ENCODE measurements at regions not wholly inside any gene's neighbourhood (a gene's known extent, or its start where the extent isn't known, plus 50 kb on each side); places are given as distances from the start of the nearest gene placed in this dataset.

DNA sequence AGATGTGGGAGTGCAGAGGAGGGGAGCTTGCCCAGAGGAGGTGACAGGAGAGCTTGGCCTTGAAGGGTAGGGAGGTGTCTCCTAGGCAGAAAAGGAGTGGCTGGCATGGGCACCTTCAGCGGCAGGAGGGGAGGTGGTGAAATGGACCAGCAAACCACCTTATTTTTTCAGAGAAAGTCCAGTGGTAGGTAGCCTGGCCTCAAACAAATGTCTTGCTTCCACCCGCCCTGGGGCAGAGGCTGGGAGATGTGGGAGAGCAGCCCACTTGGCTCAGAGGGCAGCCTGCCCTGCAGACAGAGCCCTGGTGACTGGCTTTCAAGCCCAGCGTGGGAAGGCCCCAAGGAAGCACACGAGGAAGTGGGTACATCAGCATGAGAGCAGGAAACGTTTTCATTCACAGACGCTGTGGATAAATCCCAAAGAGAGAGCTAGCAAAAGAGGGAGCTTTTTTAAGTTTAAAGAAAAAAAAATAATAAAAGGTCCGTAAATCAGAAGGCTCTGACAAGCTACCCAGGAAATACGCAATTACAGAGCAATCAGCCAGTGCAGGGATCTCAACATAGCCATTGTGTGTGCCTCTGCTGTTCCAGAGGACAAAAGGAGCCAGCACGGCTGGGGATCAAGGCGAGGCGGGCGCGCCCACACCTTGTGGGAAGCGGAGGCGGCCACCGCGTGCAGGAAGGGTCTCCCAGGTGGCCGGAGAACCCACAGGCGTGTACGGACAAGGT lies 238.7 kb upstream of the PLET1 start:
- Histone ChIP-seq H3K9me3 (no peaks in the 10 kb centered on the region), H3K4me3 (no peak overlapping the region), H3K27ac (no peak overlapping the region), H3K36me3 (no peaks in the 10 kb centered on the region), H3K27me3 (no peaks in the 10 kb centered on the region), H3K9ac (ENCODE audit: low read depth in 2 of 2, low read length in 2 of 2) (no peak overlapping the region), H3K4me1 (no peaks in the 10 kb centered on the region)
- no peak for DNase-seq
- intact Hi-C loops (cut with DNase I): no loop called here
- TF ChIP-seq, protein P1, sequence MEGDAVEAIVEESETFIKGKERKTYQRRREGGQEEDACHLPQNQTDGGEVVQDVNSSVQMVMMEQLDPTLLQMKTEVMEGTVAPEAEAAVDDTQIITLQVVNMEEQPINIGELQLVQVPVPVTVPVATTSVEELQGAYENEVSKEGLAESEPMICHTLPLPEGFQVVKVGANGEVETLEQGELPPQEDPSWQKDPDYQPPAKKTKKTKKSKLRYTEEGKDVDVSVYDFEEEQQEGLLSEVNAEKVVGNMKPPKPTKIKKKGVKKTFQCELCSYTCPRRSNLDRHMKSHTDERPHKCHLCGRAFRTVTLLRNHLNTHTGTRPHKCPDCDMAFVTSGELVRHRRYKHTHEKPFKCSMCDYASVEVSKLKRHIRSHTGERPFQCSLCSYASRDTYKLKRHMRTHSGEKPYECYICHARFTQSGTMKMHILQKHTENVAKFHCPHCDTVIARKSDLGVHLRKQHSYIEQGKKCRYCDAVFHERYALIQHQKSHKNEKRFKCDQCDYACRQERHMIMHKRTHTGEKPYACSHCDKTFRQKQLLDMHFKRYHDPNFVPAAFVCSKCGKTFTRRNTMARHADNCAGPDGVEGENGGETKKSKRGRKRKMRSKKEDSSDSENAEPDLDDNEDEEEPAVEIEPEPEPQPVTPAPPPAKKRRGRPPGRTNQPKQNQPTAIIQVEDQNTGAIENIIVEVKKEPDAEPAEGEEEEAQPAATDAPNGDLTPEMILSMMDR (IDR thresholded peaks at IDR 0.05): no peak

DNA sequence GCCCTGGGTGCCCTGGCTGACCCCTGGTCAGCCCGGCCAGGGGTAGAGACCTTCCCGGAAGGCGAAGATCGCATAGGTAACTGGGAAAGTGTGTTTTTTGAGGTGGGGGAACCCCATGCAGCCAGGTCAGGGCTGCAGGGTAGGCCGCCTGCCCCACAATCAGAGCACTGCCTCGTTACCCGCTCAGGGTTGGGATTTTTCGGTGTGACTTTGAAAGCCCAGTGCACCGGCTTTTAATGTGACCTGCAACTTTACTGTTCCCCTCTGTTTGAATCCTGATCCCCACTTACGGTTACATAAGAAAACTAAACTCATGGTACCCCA lies 239.2 kb upstream of the PLET1 start:
- H3K4me1 ChIP-seq: no peaks in the 10 kb centered on the region
- intact Hi-C loops (cut with DNase I): no loop called here
- H3K36me3 ChIP-seq: no peaks in the 10 kb centered on the region
- no peak overlapping the region for H3K27ac ChIP-seq
- H3K4me3 ChIP-seq: no peak overlapping the region
- TF ChIP-seq, protein P1 (IDR thresholded peaks at IDR 0.05): no peak
- H3K9ac ChIP-seq (ENCODE audit: low read depth in 2 of 2, low read length in 2 of 2): no peak overlapping the region
- no peaks in the 10 kb centered on the region for H3K9me3 ChIP-seq
- DNase-seq: no peak
- H3K27me3 ChIP-seq: no peaks in the 10 kb centered on the region

DNA sequence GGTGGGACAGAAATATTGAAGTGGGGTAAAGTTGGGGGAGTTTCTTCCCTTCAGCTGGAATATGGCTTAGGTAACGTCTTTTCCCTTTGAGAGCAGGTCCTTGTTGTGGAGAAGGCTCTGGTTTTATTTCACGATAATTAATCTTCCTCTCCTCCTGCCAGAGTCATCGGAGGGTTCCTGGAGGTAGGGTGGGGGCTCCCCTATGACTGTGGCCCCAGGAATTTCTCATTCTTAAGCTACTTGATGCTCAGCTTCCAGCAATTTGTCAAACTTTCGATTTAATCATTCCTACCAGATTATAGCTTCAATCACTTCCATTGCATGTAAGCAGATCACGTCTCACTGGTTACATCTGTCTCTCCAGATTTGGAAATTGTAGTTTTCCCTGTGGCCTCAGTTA lies 242.8 kb upstream of the PLET1 start:
- H3K4me1 ChIP-seq: no peaks in the 10 kb centered on the region
- intact Hi-C loops (cut with DNase I): no loop called here
- TF ChIP-seq, protein P1 (IDR thresholded peaks at IDR 0.05): no peak

DNA sequence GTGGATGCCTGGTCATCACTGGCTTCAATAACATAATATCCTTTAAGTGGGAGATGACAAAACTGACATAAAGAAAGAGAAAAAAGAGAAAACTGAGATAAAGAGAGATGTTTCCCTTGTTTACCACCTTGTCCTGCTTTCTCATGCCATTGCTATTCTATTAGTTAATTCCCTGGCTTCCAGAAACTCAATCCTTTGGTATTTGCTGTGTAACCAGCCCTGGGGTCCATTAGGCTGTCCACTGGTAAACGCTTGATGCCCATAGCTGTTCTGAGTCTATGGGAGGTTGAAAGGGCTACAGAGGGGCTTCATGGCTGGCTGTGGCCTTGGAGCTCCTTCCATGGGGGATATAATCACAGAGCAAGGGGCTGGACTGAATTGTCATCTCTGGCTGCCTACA lies 243.4 kb upstream of the PLET1 start:
- no peak overlapping the region for H3K4me3 ChIP-seq
- H3K9me3 ChIP-seq: no peaks in the 10 kb centered on the region
- H3K9ac ChIP-seq (ENCODE audit: low read depth in 2 of 2, low read length in 2 of 2): no peak overlapping the region
- H3K27me3 ChIP-seq: no peaks in the 10 kb centered on the region
- no peaks in the 10 kb centered on the region for H3K4me1 ChIP-seq
- no peaks in the 10 kb centered on the region for H3K36me3 ChIP-seq
- DNase-seq: no peak
- intact Hi-C loops (cut with DNase I): no loop called here
- H3K27ac ChIP-seq: no peak overlapping the region
- TF ChIP-seq, protein P1 (IDR thresholded peaks at IDR 0.05): no peak

More for the DNA sequence above, 242.8 kb upstream of the PLET1 start:
- Histone ChIP-seq H3K9me3 (no peaks in the 10 kb centered on the region), H3K27ac (no peak overlapping the region), H3K9ac (ENCODE audit: low read depth in 2 of 2, low read length in 2 of 2) (no peak overlapping the region), H3K4me3 (no peak overlapping the region), H3K27me3 (no peaks in the 10 kb centered on the region), H3K36me3 (no peaks in the 10 kb centered on the region)
- no peak for DNase-seq

DNA sequence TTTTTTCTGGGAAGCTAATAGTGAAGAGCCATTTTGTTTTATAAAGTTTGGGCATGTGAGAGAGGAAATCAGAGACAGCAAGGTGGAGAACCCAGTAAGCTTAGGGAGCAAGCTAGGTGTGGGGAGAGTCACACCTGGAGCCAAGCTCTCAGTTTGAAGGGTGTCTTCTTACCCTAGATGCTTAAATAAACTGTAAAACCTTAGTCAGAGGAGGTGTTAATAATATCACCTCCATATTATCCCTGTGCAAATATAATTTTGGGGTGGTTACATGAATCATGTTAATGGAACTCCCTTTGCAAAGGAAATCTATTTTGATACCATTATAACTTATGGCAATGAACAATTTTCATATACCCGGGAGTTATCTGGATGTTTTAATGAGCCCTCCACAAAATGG lies 246.2 kb upstream of the PLET1 start:
- H3K4me1 ChIP-seq: no peaks in the 10 kb centered on the region
- intact Hi-C loops (cut with DNase I): no loop called here
- DNase-seq: no peak
- TF ChIP-seq, protein P1 (IDR thresholded peaks at IDR 0.05): no peak
- no peaks in the 10 kb centered on the region for H3K36me3 ChIP-seq
- no peaks in the 10 kb centered on the region for H3K9me3 ChIP-seq
- no peak overlapping the region for H3K9ac ChIP-seq (ENCODE audit: low read depth in 2 of 2, low read length in 2 of 2)
- no peaks in the 10 kb centered on the region for H3K27me3 ChIP-seq
- no peak overlapping the region for H3K27ac ChIP-seq
- H3K4me3 ChIP-seq: no peak overlapping the region

Measured in colonic mucosa (tissue), 4 donors.